Dermis blood vessel endothelial cell (primary cell): ENCODE measurements at regions not wholly inside any gene's neighbourhood (a gene's known extent, or its start where the extent isn't known, plus 50 kb on each side); places are given as distances from the start of the nearest gene placed in this dataset.

Source experiments
- DNase-seq: peaks from one replicate; pipeline ENCODE4 v3.0.0; 2010

GRCh38 chr2:12649602-12650400 is 66.9 kb upstream of the TRIB2 start:
- DNase-seq: no peak

DNA sequence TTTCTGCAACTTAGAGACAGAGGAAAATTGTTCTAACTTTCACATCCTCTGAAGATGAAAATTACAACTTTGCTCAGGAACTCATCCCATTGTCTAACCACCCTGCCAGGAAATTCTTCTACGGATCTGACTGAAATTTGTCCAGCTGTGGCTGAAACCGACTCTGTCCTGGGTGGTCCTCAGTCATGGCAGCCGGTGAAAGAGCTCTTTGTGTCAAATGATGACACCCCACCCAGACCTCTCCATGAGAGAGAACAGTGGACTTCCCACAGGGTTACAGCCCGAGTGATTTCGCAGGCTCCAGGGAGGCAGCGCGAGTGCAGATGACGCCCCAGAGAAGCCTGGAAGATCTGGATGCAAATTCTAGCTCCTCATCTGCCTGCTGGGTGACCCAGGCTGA is 65.1 kb upstream of the TRIB2 start:
- no peak for DNase-seq

DNA sequence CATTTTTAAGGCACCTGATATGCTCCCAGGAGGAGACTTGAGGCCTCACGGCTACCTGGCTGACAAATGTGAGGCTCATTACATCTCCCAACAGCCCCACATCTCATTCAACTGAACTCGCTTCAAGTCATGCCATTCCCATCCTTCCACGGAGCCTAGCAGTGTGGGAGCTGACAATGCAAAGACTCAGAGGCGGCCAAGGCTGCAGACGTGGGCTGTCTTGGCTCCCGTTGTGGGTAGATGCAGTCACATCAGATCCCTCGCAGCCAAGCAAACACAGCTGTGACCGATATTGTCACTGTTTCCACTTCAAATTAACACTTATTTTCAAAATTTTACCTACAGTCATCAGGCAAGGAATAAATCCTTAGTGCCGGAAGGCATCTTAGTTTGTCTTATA is 64.0 kb upstream of the TRIB2 start:
- DNase-seq: no peak

DNA sequence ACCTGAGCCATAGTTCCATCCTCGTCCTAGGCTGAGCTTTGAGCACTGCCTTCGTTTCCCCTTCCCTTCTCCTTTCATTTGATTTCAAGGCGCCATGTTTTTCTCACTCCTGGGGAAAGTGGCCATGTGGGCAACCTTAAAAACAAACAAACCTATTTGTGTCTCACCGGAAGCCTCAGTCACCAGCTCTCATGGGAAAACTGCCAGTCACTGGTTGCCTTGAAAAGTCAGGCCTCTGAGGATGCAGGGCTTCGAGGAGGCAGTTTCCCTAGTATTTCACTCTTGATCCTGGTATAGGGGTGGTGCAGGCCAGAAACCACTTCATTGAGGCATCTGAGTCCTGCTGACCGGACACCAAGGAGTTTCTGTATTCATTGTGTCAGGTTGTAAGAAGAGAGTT is 59.2 kb upstream of the TRIB2 start:
- no peak for DNase-seq

DNA sequence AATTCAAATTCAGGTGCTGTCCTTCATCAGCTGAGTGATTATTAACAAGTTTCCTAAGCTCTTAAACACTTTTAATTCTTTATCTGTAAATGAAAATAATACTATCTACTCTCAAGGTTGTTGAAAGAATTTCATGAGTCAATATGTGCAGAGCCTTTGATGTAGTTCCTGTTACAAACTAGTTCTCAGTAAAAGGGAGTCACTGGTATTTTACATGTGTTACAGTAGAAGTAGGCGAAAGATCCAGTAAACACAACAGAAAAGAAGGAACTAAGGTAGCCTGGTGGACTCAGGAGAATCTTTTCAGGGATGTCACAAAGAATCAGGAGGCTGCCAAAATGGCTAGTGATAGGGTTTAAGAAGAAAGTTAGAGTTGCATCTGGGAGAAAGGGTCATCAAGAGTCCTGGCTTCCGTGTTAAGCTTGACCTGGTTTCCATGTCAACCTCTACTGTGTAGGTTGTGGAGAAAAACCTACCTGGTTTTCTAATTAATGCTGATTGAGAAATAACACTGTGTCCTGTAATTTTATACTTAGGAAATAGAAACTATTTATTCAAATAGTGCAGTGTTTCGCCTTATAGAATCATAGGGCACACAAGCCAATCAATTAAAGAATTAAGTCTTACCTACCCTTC is 58.3 kb upstream of the TRIB2 start:
- no peak for DNase-seq

DNA sequence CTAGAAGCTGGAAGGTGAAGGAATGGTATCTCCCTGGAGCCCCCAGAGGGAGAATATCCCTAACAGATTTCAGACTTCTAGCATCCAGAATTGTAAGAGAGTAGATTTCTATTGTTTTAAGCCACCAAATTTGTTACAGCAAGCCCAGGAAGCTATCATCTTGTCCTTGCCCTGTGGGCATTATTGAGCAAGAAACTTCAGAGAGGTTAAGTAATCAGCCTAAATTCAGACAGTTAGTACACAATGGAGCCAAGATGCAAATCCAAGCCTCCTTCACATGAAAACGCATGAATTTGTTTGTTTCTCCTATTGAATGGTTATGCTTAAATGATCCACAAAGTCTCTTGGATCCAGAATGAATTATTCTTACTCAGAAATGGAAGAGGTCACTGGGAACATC is 55.2 kb upstream of the TRIB2 start:
- DNase-seq: no peak

DNA sequence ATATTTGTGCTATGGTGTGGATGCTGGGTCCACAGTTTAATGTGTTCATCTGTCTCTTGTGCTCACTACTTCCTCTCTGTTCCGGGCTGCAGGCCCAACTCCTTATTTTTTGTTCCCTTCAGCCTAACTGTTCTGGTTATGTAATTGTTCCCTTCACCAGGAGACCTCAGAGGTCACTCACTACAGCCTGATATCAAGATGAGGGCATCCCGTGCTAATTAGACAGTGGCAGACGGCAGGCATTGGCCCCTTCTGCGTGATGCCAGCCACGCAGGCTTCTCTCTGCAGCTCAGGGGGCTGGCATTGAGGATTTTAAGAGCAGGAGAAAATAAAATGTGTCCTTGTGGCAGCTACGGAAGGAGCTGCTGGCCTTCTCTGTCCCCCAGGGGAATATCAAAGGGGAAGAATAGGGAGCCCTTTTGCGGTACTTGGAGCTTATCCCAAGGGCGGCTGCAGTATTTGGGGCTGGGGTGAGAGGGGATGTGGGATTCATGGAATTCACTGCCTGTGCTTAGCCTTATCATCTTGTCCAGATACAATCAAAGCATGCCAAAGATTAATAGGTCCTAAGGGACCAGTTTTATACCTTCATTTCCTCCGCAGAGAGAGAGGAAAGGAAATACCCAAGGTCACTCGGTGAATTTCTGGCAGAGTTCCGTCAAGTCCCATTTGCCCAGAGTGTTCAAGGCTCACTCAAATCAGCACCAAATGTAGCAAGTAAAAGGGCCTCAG is 53.3 kb upstream of the TRIB2 start:
- DNase-seq: peak; percentile 64

GRCh38 chr2:12665334-12665733 is 51.4 kb upstream of the TRIB2 start:
- peak; percentile 97 for DNase-seq

GRCh38 chr2:12666445-12666844 is 50.3 kb upstream of the TRIB2 start:
- no peak for DNase-seq
